Activated CD8-positive, alpha-beta T cell treated with anti-CD3 and anti-CD28 coated beads, Interleukin-2, amount 10 ng/mL, durations not matched to agents 7 days and 5 days (primary cell): ENCODE measurements at regions not wholly inside any gene's neighbourhood (a gene's known extent, or its start where the extent isn't known, plus 50 kb on each side); places are given as distances from the start of the nearest gene placed in this dataset.

Experiments
- ATAC-seq: fragments of 150-1000 bp; cut with Tn5 transposase; one replicate; pipeline ENCODE4 v1.10.0; 2021; ENCODE audit warnings: moderate library complexity
- CTCF ChIA-PET: fragments of 350-600 bp; sonication (Branson Sonifier 250); formaldehyde crosslinking; loops from one replicate; lab custom pipeline; 2021; ENCODE audit warnings: antibody characterized with exemption; lab: Charles Lee
- POLR2A ChIA-PET: fragments of 350-600 bp; sonication (Branson Sonifier 250); formaldehyde crosslinking; loops from one replicate; lab custom pipeline; 2021; ENCODE audit warnings: antibody characterized with exemption; lab: Charles Lee
- DNase-seq: peaks from one replicate; pipeline ENCODE4 v3.0.0-alpha.2; 2020
- H3K27ac Mint-ChIP-seq: one replicate; pipeline ENCODE4 v1.8.0; 2021; ENCODE audit warnings: mild to moderate bottlenecking, mixed read lengths
- H3K27me3 Mint-ChIP-seq: one replicate; pipeline ENCODE4 v1.8.0; 2021; ENCODE audit warnings: low read depth, mixed read lengths
- H3K36me3 Mint-ChIP-seq: one replicate; pipeline ENCODE4 v1.8.0; 2021; ENCODE audit warnings: low read depth, mixed read lengths
- H3K4me1 Mint-ChIP-seq: one replicate; pipeline ENCODE4 v1.8.0; 2021; ENCODE audit warnings: low read depth, mixed read lengths
- H3K4me3 Mint-ChIP-seq: one replicate; pipeline ENCODE4 v1.8.0; 2021; ENCODE audit warnings: mild to moderate bottlenecking, mixed read lengths
- H3K9me3 Mint-ChIP-seq: one replicate; pipeline ENCODE4 v1.8.0; 2022; ENCODE audit warnings: mixed read lengths; ENCODE audit not compliant: insufficient read depth

GRCh38 chr4:3701736-3702560 is 64.2 kb upstream of the ADRA2C start:
- Mint-ChIP-seq H3K9me3 (no peaks in the 10 kb centered on the region), H3K4me1 (no peaks in the 10 kb centered on the region), H3K4me3 (no peak overlapping the region), H3K36me3 (no peaks in the 10 kb centered on the region), H3K27ac (no peak overlapping the region), H3K27me3 (no peaks in the 10 kb centered on the region)
- ChIA-PET POLR2A (no interaction called here), CTCF (no interaction called here)
- ATAC-seq (no peak), DNase-seq (no peak)

- Mint-ChIP-seq H3K27me3 (no peaks in the 10 kb centered on the region), H3K9me3 (no peaks in the 10 kb centered on the region), H3K36me3 (no peaks in the 10 kb centered on the region), H3K4me1 (no peaks in the 10 kb centered on the region), H3K27ac (no peak overlapping the region), H3K4me3 (no peak overlapping the region)
- ChIA-PET CTCF (no interaction called here), POLR2A (no interaction called here)
- ATAC-seq: no peak
- DNase-seq: no peak
These were observed 64.9 kb upstream of the ADRA2C start for GRCh38 chr4:3701271-3701734.

GRCh38 chr4:3700736-3701135 is 65.4 kb upstream of the ADRA2C start:
- H3K36me3 Mint-ChIP-seq: no peaks in the 10 kb centered on the region
- H3K27me3 Mint-ChIP-seq: no peaks in the 10 kb centered on the region
- DNase-seq (no peak), ATAC-seq (no peak)
- no peaks in the 10 kb centered on the region for H3K4me1 Mint-ChIP-seq
- CTCF ChIA-PET: no interaction called here
- no peaks in the 10 kb centered on the region for H3K9me3 Mint-ChIP-seq
- POLR2A ChIA-PET: no interaction called here
- H3K4me3 Mint-ChIP-seq: no peak overlapping the region
- H3K27ac Mint-ChIP-seq: no peak overlapping the region

- H3K27me3 Mint-ChIP-seq: no peaks in the 10 kb centered on the region
- H3K36me3 Mint-ChIP-seq: no peaks in the 10 kb centered on the region
- H3K4me1 Mint-ChIP-seq: no peaks in the 10 kb centered on the region
- DNase-seq: no peak
- ChIA-PET CTCF (no interaction called here), POLR2A (no interaction called here)
- ATAC-seq: no peak
- no peak overlapping the region for H3K27ac Mint-ChIP-seq
- no peaks in the 10 kb centered on the region for H3K9me3 Mint-ChIP-seq
- no peak overlapping the region for H3K4me3 Mint-ChIP-seq
These were observed 66.0 kb upstream of the ADRA2C start for GRCh38 chr4:3700223-3700622.

GRCh38 chr4:3699678-3700077 is 66.5 kb upstream of the ADRA2C start:
- no peak for DNase-seq
- CTCF ChIA-PET: no interaction called here

GRCh38 chr4:3699261-3699660 is 66.9 kb upstream of the ADRA2C start:
- H3K4me3 Mint-ChIP-seq: no peak overlapping the region

More at GRCh38 chr4:3699678-3700077, 66.5 kb upstream of the ADRA2C start:
- ATAC-seq: no peak
- Mint-ChIP-seq H3K27ac (no peak overlapping the region), H3K36me3 (no peaks in the 10 kb centered on the region), H3K27me3 (no peaks in the 10 kb centered on the region), H3K9me3 (no peaks in the 10 kb centered on the region), H3K4me1 (no peaks in the 10 kb centered on the region), H3K4me3 (no peak overlapping the region)
- POLR2A ChIA-PET: interaction anchor here (0.5 kb wide), 1 partner anchor 548 kb away, joined by 3 read pairs; no protein-coding TSS in a partner anchor

GRCh38 chr4:3697033-3697432 is 69.2 kb upstream of the ADRA2C start:
- no peak overlapping the region for H3K27ac Mint-ChIP-seq
- no peak for ATAC-seq
- no peaks in the 10 kb centered on the region for H3K36me3 Mint-ChIP-seq
- POLR2A ChIA-PET: no interaction called here
- no peaks in the 10 kb centered on the region for H3K4me1 Mint-ChIP-seq
- H3K27me3 Mint-ChIP-seq: peaks cover 3% of the 10 kb centered on the region
- no peaks in the 10 kb centered on the region for H3K9me3 Mint-ChIP-seq
- CTCF ChIA-PET: no interaction called here
- no peak overlapping the region for H3K4me3 Mint-ChIP-seq
- no peak for DNase-seq

More at GRCh38 chr4:3699261-3699660, 66.9 kb upstream of the ADRA2C start:
- DNase-seq (no peak), ATAC-seq (no peak)
- no peaks in the 10 kb centered on the region for H3K27me3 Mint-ChIP-seq
- CTCF ChIA-PET: no interaction called here
- H3K27ac Mint-ChIP-seq: no peak overlapping the region
- no peaks in the 10 kb centered on the region for H3K9me3 Mint-ChIP-seq
- POLR2A ChIA-PET: interaction anchor here (0.5 kb wide), 1 partner anchor 547 kb away, joined by 3 read pairs; no protein-coding TSS in a partner anchor
- H3K4me1 Mint-ChIP-seq: no peaks in the 10 kb centered on the region
- H3K36me3 Mint-ChIP-seq: no peaks in the 10 kb centered on the region

GRCh38 chr4:3690551-3691152 is 75.5 kb upstream of the ADRA2C start:
- ChIA-PET POLR2A (interaction anchor here (0.5 kb wide), 1 partner anchor 85 kb away, joined by 3 read pairs; no protein-coding TSS in a partner anchor), CTCF (no interaction called here)
- H3K36me3 Mint-ChIP-seq: no peaks in the 10 kb centered on the region
- DNase-seq (no peak), ATAC-seq (no peak)
- no peak overlapping the region for H3K4me3 Mint-ChIP-seq
- H3K4me1 Mint-ChIP-seq: no peaks in the 10 kb centered on the region
- no peak overlapping the region for H3K27ac Mint-ChIP-seq
- peaks cover 3% of the 10 kb centered on the region for H3K27me3 Mint-ChIP-seq
- no peaks in the 10 kb centered on the region for H3K9me3 Mint-ChIP-seq

GRCh38 chr4:3689576-3690550 is 76.3 kb upstream of the ADRA2C start:
- Mint-ChIP-seq H3K9me3 (no peaks in the 10 kb centered on the region), H3K4me3 (no peak overlapping the region), H3K36me3 (no peaks in the 10 kb centered on the region), H3K4me1 (no peaks in the 10 kb centered on the region), H3K27ac (no peak overlapping the region), H3K27me3 (peaks cover 3% of the 10 kb centered on the region)
- no peak for ATAC-seq
- ChIA-PET POLR2A (no interaction called here), CTCF (no interaction called here)
- DNase-seq: no peak

GRCh38 chr4:3689006-3689405 is 77.2 kb upstream of the ADRA2C start:
- CTCF ChIA-PET: no interaction called here
- ATAC-seq: no peak
- no peaks in the 10 kb centered on the region for H3K36me3 Mint-ChIP-seq
- no peaks in the 10 kb centered on the region for H3K9me3 Mint-ChIP-seq
- H3K27me3 Mint-ChIP-seq: peaks cover 3% of the 10 kb centered on the region
- no peaks in the 10 kb centered on the region for H3K4me1 Mint-ChIP-seq
- DNase-seq: no peak
- H3K4me3 Mint-ChIP-seq: no peak overlapping the region
- POLR2A ChIA-PET: no interaction called here
- no peak overlapping the region for H3K27ac Mint-ChIP-seq

- Mint-ChIP-seq H3K27me3 (peaks cover 3% of the 10 kb centered on the region), H3K36me3 (no peaks in the 10 kb centered on the region), H3K27ac (no peak overlapping the region), H3K9me3 (no peaks in the 10 kb centered on the region), H3K4me3 (no peak overlapping the region), H3K4me1 (no peaks in the 10 kb centered on the region)
- POLR2A ChIA-PET: no interaction called here
- ATAC-seq: no peak
- CTCF ChIA-PET: no interaction called here
- no peak for DNase-seq
These were observed 77.9 kb upstream of the ADRA2C start for GRCh38 chr4:3688018-3688998.
